ENCODE measurements at regions not wholly inside any gene's neighbourhood (a gene's known extent, or its start where the extent isn't known, plus 50 kb on each side); places are given as distances from the start of the nearest gene placed in this dataset.

GRCh38 chr19:22545751-22546150 lies 88.4 kb upstream of the ZNF492 start:
- Histone ChIP-seq H3K4me3 (IDR thresholded peaks at IDR 0.05; ENCODE audit: insufficient read depth, low read depth, low read length) (no peak overlapping the region), H3K4me2 (no peak overlapping the region), H3K27ac (no peak overlapping the region), H3K27me3 (ENCODE audit: insufficient read depth, low read depth) (no peaks in the 10 kb centered on the region), H3K79me2 (ENCODE audit: insufficient read depth, low read depth) (no peaks in the 10 kb centered on the region), H3K4me1 (ENCODE audit: low read depth, poor library complexity, severe bottlenecking) (no peaks in the 10 kb centered on the region), H3K9ac (no peak overlapping the region), H2AFZ (ENCODE audit: low read depth) (no peak overlapping the region), H4K20me1 (ENCODE audit: insufficient read depth) (no peaks in the 10 kb centered on the region), H3K36me3 (ENCODE audit: insufficient read depth) (no peaks in the 10 kb centered on the region)
- peak; percentile 71 for TF ChIP-seq CTCF (conservative IDR thresholded peaks at IDR 0.05; ENCODE audit: low read depth, low read length)

- Histone ChIP-seq H3K9ac (no peak overlapping the region), H3K4me2 (no peak overlapping the region), H4K20me1 (ENCODE audit: insufficient read depth) (no peaks in the 10 kb centered on the region), H3K4me1 (ENCODE audit: low read depth, poor library complexity, severe bottlenecking) (no peaks in the 10 kb centered on the region), H2AFZ (ENCODE audit: low read depth) (no peak overlapping the region), H3K27me3 (ENCODE audit: insufficient read depth, low read depth) (no peaks in the 10 kb centered on the region), H3K27ac (no peak overlapping the region), H3K4me3 (IDR thresholded peaks at IDR 0.05; ENCODE audit: insufficient read depth, low read depth, low read length) (no peak overlapping the region), H3K79me2 (ENCODE audit: insufficient read depth, low read depth) (no peaks in the 10 kb centered on the region), H3K36me3 (ENCODE audit: insufficient read depth) (no peaks in the 10 kb centered on the region)
- no peak for TF ChIP-seq CTCF (conservative IDR thresholded peaks at IDR 0.05; ENCODE audit: low read depth, low read length)
Observed at GRCh38 chr19:22533761-22534160, 100.4 kb upstream of the ZNF492 start.

- Histone ChIP-seq H3K27ac (no peak overlapping the region), H2AFZ (ENCODE audit: low read depth) (no peak overlapping the region), H3K36me3 (ENCODE audit: insufficient read depth) (no peaks in the 10 kb centered on the region), H3K79me2 (ENCODE audit: insufficient read depth, low read depth) (no peaks in the 10 kb centered on the region), H3K9ac (no peak overlapping the region), H3K27me3 (ENCODE audit: insufficient read depth, low read depth) (no peaks in the 10 kb centered on the region), H4K20me1 (ENCODE audit: insufficient read depth) (no peaks in the 10 kb centered on the region), H3K4me2 (no peak overlapping the region), H3K4me1 (ENCODE audit: low read depth, poor library complexity, severe bottlenecking) (no peaks in the 10 kb centered on the region), H3K4me3 (IDR thresholded peaks at IDR 0.05; ENCODE audit: insufficient read depth, low read depth, low read length) (no peak overlapping the region)
- no peak for TF ChIP-seq CTCF (conservative IDR thresholded peaks at IDR 0.05; ENCODE audit: low read depth, low read length)
Observed at GRCh38 chr19:22532388-22533300, 101.5 kb upstream of the ZNF492 start.

- no peak for TF ChIP-seq CTCF (conservative IDR thresholded peaks at IDR 0.05; ENCODE audit: low read depth, low read length)
- no peaks in the 10 kb centered on the region for H3K79me2 ChIP-seq (ENCODE audit: insufficient read depth, low read depth)
Observed at GRCh38 chr19:22530042-22530441, 104.1 kb upstream of the ZNF492 start.

More at GRCh38 chr19:22530042-22530441, 104.1 kb upstream of the ZNF492 start:
- Histone ChIP-seq H3K9ac (no peak overlapping the region), H3K27ac (no peak overlapping the region), H2AFZ (ENCODE audit: low read depth) (no peak overlapping the region), H3K36me3 (ENCODE audit: insufficient read depth) (no peaks in the 10 kb centered on the region), H3K4me1 (ENCODE audit: low read depth, poor library complexity, severe bottlenecking) (no peaks in the 10 kb centered on the region), H3K4me3 (IDR thresholded peaks at IDR 0.05; ENCODE audit: insufficient read depth, low read depth, low read length) (no peak overlapping the region), H3K4me2 (no peak overlapping the region), H4K20me1 (ENCODE audit: insufficient read depth) (no peaks in the 10 kb centered on the region), H3K27me3 (ENCODE audit: insufficient read depth, low read depth) (no peaks in the 10 kb centered on the region)

Measured in KMS-11 (cell line).